ENCODE measurements at regions not wholly inside any gene's neighbourhood (a gene's known extent, or its start where the extent isn't known, plus 50 kb on each side); places are given as distances from the start of the nearest gene placed in this dataset.

- TF ChIP-seq TAF1 (IDR thresholded peaks at IDR 0.05; ENCODE audit: low read depth, low read length) = no peak
- TF ChIP-seq POLR2A (IDR thresholded peaks at IDR 0.05; ENCODE audit: low read depth, low read length) = no peak
- no peak for TF ChIP-seq SPI1 (IDR thresholded peaks at IDR 0.05; ENCODE audit: low read depth, low read length)
Measured at GRCh38 chr15:92323525-92323924, 70.2 kb upstream of the ST8SIA2 start.
